D721Med (cell line): ENCODE measurements at regions not wholly inside any gene's neighbourhood (a gene's known extent, or its start where the extent isn't known, plus 50 kb on each side); places are given as distances from the start of the nearest gene placed in this dataset.

ENCODE experiments used
- DNase-seq: peaks from one replicate; pipeline ENCODE4 v3.0.0; 2011; ENCODE audit warnings: low spot score; ENCODE audit not compliant: insufficient read length
- FAIRE-seq: peaks from 2 replicates; lab custom pipeline; 2011; peaks lifted over from hg19 to GRCh38; lab: Jason Lieb, UNC
- CTCF ChIP-seq: IDR thresholded peaks from 2 replicates; pipeline ENCODE4 v1.5.1; 2012; ENCODE audit warnings: mild to moderate bottlenecking, control low read depth; ENCODE audit not compliant: insufficient read depth; ENCODE audit errors: missing control alignments

GRCh38 chr2:76307495-76307894, 596.8 kb upstream of the GCFC2 start:
- DNase-seq (no peak), FAIRE-seq (no peak)
- TF ChIP-seq CTCF = no peak

- no peak for FAIRE-seq
- no peak for DNase-seq
- TF ChIP-seq CTCF = no peak
Measured at GRCh38 chr2:76298041-76298440, 587.3 kb upstream of the GCFC2 start.

- DNase-seq = no peak
- TF ChIP-seq CTCF = no peak
- no peak for FAIRE-seq
Measured at GRCh38 chr2:76296438-76296837, 585.7 kb upstream of the GCFC2 start.

- FAIRE-seq (no peak), DNase-seq (no peak)
- no peak for TF ChIP-seq CTCF
Measured at GRCh38 chr2:76295762-76296161, 585.0 kb upstream of the GCFC2 start.

- no peak for FAIRE-seq
- TF ChIP-seq CTCF = no peak
Measured at GRCh38 chr2:76288598-76288997, 577.9 kb upstream of the GCFC2 start.

GRCh38 chr2:76288146-76288545, 577.4 kb upstream of the GCFC2 start:
- FAIRE-seq (no peak), DNase-seq (no peak)
- no peak for TF ChIP-seq CTCF

More at GRCh38 chr2:76288598-76288997, 577.9 kb upstream of the GCFC2 start:
- no peak for DNase-seq

GRCh38 chr2:76283350-76283749, 572.6 kb upstream of the GCFC2 start:
- FAIRE-seq = no peak

More at GRCh38 chr2:76283350-76283749, 572.6 kb upstream of the GCFC2 start:
- TF ChIP-seq CTCF = no peak
- DNase-seq = no peak
